ENCODE measurements at regions not wholly inside any gene's neighbourhood (a gene's known extent, or its start where the extent isn't known, plus 50 kb on each side); places are given as distances from the start of the nearest gene placed in this dataset.

DNA sequence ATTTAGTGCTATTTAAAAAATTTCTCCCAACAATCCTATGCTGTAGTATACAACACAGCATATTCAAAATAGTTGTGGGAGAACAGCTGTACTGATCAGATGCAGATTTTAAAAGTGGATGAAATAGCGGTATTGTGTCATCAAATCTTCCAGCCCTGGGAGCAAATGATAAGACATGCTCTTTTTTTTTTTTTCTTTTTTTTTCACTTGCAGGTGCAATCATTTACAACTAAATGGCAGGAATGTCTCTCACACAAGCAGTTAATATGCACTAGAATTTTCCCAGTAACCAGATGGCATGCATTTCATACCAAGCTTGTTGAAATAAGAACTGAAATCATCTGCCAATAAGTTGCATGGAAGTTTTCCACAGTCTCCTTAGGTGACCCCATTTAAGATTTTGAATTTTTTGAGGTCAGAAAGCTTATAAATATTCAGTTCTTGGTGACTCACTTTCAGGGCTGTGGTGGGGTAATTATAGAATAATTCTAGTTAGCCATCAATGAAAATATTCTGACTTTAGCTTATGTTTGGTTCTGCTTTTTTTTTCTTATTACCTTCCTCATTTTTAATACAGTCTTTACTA lies 623.9 kb upstream of the NR5A2 start:
- no peak for DNase-seq

DNA sequence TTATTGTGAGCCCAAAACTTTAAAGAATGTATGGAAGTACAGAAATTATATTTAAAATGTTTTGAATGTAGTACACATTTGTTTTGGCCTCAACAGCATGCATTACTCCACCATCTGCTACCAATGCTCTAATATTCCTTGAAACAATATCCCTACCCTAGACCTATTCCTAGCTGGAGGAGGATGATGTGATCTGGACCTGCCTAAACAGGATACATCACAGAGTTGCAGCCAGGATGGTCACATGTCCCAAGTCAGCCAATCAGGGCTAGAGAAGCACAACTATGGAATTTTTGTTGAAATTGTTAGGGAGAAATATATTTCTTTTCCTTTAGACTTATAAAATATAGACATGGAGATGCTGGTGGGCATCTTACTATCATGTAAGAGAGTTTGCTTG lies 623.3 kb upstream of the NR5A2 start:
- no peak for DNase-seq

DNA sequence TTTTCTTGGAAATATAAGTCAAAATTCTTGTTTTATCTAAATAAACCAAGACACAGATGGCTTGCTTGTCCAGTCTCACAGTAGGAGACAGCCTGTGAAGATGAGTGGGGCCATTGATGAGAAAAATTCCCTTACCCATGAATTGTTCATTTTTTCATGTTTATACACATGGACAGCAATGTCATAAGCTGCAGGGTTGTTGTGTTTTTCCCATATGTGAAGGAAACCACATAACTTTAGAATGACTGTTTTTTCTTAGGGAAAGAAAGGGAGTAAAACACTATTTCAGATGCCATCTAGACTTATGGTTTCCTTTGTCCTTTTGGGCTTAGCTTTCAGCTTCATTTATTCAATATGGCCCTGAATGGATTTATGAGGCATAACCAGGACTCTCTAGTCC lies 622.5 kb upstream of the NR5A2 start:
- DNase-seq: no peak

DNA sequence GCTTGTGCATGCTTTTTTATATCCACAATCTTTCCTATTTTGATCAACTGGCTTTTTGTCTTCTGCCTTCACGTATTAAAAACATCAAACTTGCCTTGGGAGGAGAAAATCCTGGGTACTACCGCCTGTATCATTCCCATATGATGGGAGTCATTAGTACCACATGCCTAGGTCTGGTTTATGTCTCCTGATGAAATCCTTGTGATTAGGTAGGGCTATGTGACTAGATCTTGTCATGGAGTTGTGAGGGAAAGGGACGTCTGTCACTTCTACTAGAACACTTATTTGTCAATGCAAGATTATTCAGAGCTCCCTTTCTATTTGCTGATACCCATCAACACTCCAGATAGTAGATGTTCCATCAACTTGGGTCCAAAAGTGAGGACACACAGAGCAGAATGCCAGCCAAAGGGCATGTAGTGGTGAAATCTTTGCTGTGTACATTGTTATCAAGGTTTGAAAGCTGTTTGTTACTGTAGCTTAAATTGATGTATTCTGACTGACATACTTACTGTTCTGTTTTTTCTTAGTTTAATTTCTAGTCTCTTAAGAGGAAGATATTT lies 621.8 kb upstream of the NR5A2 start:
- no peak for DNase-seq

DNA sequence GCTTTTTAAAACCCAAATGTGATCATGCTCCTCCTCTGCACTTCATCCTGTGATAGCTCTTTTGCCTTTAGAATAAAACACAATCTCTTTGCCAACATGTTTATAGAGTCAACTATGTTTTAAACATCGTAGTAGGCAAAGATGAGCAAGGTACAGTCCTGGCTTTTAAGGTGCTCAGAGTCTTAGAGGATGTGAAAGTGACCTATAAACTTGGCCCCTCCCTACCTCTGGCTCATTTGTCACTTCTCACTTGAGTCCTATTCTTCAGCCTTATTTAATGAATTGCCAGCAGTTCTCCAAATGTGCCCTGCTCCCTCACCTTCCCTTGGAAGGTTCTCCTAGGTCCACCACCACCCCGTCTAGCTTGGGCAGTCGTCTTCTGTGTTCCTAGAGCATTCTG lies 617.0 kb upstream of the NR5A2 start:
- DNase-seq: no peak

GRCh38 chr1:199411506-199411905 lies 616.0 kb upstream of the NR5A2 start:
- no peak for DNase-seq

DNA sequence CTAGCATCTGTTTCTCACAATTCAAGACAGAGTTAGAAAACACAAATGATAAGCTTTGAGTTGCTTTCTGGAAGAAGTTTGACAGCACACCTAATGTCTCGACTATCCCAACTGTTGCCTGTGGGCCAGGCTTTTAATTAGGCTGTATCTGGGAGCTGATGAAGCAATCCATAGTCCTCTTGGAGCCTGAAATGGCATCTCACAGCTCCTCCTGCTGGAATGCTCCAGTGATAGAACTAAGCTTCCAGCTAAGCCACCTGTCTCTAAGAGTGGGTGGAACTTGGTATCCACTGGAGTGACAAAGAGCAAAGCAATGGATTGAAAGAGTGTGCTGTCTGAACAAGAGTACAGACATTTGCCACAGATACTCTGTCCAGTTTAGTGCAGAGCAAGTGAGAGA lies 605.3 kb upstream of the NR5A2 start:
- no peak for DNase-seq

DNA sequence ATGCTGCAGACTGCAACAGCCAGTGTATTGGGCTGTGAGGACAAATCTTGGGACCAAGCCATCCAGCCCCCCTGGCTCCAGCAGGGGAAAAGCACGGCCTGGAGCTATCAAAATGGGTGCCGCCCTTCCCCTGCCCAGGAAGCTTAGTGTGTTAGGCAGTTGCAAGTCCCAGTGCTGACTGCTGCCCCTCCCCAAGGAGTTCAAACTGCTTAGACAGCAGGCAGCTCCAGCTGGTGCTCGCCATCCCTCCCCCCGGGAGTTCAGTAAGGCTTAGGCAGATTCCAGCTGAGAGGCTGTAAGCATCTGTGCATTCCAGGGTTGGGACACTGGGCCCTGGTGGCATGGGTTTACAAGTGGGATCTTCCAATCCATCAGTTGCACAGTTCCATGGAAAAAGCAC lies 579.6 kb upstream of the NR5A2 start:
- no peak for DNase-seq

DNA sequence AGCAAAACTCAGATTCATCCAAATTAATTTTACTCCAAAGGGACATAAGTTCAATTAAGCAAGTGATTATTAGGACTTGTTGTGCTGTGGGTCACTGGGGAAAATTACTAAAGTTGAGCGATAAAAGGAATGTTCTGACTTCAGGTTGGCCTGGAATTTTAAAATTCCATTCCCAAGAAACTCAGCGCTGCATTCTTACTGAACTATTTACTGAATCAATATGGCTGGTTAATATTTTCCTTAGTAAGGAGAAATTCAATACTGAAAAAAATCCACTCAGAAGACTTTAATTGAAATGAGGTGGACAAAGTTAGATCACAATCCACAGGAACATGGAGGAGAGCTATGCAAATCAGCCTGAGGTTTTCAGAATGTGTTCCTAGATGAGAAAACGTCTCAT lies 578.9 kb upstream of the NR5A2 start:
- no peak for DNase-seq

DNA sequence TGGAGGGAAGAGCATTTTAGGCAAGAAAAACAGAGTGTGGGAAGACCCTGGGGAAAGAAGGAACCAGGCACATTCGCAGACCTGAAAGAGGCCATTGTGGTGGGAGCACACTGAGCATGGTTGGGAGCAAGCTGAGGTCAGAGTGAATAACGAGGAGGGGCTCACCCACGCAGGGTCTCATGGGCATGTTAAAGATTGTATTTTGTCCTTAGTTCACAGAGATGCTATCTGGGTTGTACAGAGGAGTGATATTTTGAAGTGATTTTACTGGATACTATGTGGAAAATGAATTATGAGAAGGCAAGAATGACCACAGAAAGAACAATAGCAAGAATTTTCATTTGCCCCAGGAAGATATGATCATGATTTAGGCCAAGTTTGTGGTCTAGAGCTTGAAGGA lies 578.3 kb upstream of the NR5A2 start:
- DNase-seq: no peak

- no peak for DNase-seq
Observed at GRCh38 chr1:199449681-199450080, 577.8 kb upstream of the NR5A2 start.

DNA sequence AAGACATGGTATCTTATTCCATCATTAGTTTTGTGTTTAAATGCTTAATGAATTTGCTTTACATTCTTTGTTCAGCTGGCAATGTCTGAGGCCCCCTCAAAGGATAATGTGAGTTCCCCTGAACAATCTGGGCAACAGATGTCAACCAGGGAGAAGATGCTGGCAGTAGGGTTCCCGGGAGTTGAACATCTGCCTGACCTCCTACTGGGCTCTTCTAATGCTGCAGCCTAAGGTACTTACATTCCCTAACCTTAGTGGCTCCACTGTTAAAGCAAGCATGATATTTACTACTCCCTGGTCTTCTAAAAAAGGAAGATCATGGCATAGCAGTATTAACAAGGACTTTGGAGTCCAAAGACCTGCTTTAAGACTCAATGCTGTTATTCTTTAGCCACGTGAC lies 574.9 kb upstream of the NR5A2 start:
- DNase-seq: no peak

DNA sequence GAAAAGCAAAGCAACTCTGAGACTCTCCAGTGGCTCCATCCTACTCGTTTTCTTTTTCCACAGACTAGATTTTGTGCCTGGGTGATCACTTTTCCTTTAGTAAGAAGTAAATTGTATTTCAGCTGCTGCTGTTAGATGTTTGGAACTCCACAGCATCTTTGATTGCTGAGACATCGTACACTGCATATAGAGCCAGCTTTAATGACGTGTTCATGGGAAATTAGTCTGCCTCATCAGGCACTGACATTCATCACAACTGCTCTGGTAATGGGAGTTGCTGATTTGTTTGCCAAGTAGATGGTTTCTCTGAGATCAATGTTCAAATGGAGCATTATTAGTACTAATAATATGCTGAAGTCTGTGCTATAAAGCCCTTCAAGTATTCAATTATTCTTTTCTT lies 573.8 kb upstream of the NR5A2 start:
- no peak for DNase-seq

- no peak for DNase-seq
Observed at GRCh38 chr1:199460933-199461332, 566.6 kb upstream of the NR5A2 start.

DNA sequence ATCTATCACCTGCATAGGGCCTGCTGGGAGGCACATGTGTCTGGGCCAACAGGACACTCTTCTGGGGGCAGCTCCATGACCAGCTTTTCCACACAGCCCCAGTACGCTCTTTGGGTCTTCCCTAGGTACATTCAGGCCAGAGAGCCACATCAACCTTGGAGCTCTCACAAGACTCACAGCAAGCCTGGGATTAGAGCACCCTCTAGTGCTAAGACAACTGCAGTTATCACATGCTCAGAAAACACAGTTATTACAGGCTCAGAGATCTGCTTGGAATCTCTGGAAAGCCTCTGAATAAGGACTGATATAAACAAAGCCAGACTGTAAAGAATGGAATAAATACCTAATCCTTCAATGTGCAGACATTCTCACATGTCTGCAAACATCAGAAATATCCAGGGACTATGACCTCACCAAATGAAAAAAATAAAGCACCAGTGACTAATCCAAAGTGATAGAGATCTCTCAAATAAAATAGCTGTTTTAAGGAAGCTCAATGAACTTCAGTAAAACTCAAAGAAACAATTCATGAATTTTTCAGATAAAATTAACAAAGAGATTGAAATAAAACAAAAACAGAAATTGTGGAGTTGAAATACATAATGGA lies 563.9 kb upstream of the NR5A2 start:
- no peak for DNase-seq

DNA sequence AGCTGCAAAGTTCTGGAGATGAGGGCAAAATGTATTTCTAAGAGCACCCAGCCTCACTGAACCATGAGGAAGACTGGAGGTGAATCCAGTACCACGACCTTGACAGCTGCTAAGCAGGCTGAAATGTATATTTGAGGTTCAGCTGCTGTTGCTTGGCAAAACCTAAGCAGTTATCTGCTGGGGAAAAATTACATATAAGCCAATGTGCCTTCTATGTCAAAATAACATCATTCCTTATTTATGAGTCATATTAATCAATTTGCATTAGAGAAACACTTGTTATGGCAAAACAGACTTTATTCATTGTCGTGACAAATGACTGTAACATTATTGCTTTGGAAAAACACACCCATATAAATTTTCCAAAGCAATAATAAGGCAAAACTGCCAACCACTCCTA lies 560.5 kb upstream of the NR5A2 start:
- DNase-seq: no peak

GRCh38 chr1:199472018-199472417 lies 555.5 kb upstream of the NR5A2 start:
- no peak for DNase-seq

DNA sequence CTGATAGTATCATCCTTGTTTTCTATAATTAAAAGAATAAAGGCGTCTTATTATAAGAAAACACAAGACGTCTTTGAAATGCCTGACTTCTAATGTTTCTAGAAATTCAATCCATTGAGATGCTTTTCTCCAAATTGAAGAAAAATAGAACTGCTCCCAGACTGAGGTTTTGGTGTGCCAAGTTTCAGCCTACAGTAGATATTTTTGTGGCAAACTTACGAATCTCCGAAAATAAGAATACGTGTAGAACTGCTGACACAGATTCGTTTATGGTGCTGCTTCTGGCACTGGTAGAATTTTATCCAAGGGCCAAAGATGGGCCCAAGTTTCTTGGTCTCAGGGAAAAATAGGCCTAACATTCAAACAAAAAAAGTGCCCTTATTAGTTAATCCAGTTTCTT lies 554.5 kb upstream of the NR5A2 start:
- DNase-seq: no peak

- DNase-seq: no peak
Observed at GRCh38 chr1:199474738-199475137, 552.8 kb upstream of the NR5A2 start.

GRCh38 chr1:199482426-199482825 lies 545.1 kb upstream of the NR5A2 start:
- DNase-seq: no peak

GRCh38 chr1:199489594-199489993 lies 537.9 kb upstream of the NR5A2 start:
- DNase-seq: no peak

DNA sequence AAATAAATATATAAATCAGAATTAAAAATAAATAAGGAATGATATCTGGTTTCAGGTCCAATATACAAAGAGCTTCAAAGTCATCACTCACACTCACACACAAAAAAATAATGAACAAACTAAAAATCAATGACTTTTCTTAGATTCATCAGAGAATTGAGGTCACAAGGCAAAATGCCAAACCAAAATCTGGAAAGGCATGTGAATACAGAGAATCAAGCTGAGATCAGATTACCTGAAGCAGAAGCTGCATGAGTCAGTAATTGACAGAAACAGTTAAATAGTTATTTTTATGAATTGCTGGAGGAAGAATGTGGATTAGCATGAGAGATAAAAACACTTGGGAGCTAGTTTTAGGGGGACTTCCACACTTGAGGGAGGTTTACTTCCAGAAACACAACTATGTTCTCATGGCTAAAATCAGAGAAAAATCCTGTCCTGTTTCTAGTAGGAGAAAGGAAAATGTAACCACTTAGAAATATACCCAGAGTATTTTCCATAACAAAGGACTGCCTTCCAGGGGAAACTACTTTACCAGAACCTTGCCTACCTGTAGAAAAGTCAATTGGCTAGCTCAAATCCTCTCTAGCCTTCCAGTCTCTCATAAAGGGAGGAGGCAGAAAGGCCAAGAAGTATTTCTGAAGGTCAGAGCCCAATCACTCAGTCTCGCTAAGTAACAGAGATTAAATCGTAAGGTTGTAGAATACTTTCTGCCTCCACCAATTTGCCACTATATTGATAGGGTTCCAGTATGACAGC lies 536.6 kb upstream of the NR5A2 start:
- DNase-seq: no peak

DNA sequence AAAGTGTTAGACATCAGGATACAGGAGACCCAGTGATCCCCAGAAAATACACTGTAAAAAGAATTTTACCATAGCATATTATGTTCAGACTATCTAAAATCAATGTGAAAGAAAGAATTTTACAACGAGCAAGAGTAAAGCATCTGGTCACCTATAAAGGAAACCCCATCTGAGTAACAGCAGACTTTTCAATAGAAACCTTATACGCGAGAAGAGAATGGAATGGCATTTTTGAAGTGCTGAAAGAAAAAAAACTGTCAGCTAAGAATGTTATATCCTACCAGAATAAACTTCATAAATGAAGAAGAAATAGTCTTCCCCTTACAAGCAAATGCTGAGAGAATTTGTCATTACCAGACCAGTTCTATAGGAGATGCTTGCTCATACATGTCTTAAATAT lies 532.1 kb upstream of the NR5A2 start:
- DNase-seq: no peak
